Left lung (tissue), 4 donors: ENCODE measurements at regions not wholly inside any gene's neighbourhood (a gene's known extent, or its start where the extent isn't known, plus 50 kb on each side); places are given as distances from the start of the nearest gene placed in this dataset.

Source experiments
- ATAC-seq: fragments of 200-7000 bp; cut with Tn5 transposase; one replicate; pipeline ENCODE4 v1.9.1; 2020; ENCODE audit warnings: moderate library complexity
- DNase-seq, 4 donors: peaks; one replicate each; pipeline ENCODE4 v3.0.0-alpha.2; 2013 to 2020
- H3K27ac ChIP-seq, 2 donors: fragments of 200-600 bp; sonication (generic) in 1 of 2; one replicate each; pipeline versions ENCODE4 v1.5.0 to v1.8.0; 2020 to 2021
- H3K27me3 ChIP-seq, 2 donors: fragments of 200-600 bp; sonication (generic) in 1 of 2; one replicate each; pipeline versions ENCODE4 v1.5.0 to v1.8.0; 2020 to 2021
- H3K36me3 ChIP-seq, 2 donors: fragments of 200-600 bp; sonication (generic) in 1 of 2; one replicate each; pipeline versions ENCODE4 v1.5.0 to v1.8.0; 2020 to 2021
- H3K4me1 ChIP-seq, 2 donors: fragments of 200-600 bp; one replicate each; pipeline ENCODE4 v1.8.0; 2021
- H3K4me3 ChIP-seq, 2 donors: fragments of 200-600 bp; sonication (generic) in 1 of 2; one replicate each; pipeline versions ENCODE4 v1.5.0 to v1.8.0; 2020 to 2021; ENCODE audit warnings: mild to moderate bottlenecking in 1 of 2
- H3K9me3 ChIP-seq, 2 donors: fragments of 200-600 bp; sonication (generic) in 1 of 2; one replicate each; pipeline versions ENCODE4 v1.5.0 to v1.8.0; 2020 to 2021
- CTCF ChIP-seq, 2 donors: fragments of 200-600 bp; sonication (generic) in 1 of 2; IDR thresholded peaks; one replicate each; pipeline versions ENCODE4 v1.5.0 to v1.8.0; 2021; ENCODE audit warnings: antibody characterized with exemption in 2 of 2
- intact Hi-C, 2 donors: fragments of 100-400 bp; cut with DNase I; formaldehyde crosslinking; loops; one replicate each; pipeline versions ENCODE4 v1.11.2 to v1.14.2; 2022
- donor health status: DM: no; HTN: yes; CAD: no.
- donor health status: DM: no; HTN: no; CAD: no.

GRCh38 chr16:81166417-81167300, 70.5 kb upstream of the GCSH start:
- DNase-seq = no peak
- H3K9me3 ChIP-seq = no peaks in the 10 kb centered on the region
- H3K27ac ChIP-seq = no peak overlapping the region
- intact Hi-C loops = no loop called here
- H3K4me3 ChIP-seq = no peak overlapping the region
- TF ChIP-seq CTCF (IDR thresholded peaks at IDR 0.05) = no peak
- H3K27me3 ChIP-seq = no peaks in the 10 kb centered on the region
- no peak for ATAC-seq
- H3K4me1 ChIP-seq = no peaks in the 10 kb centered on the region
- H3K36me3 ChIP-seq = no peaks in the 10 kb centered on the region

DNA sequence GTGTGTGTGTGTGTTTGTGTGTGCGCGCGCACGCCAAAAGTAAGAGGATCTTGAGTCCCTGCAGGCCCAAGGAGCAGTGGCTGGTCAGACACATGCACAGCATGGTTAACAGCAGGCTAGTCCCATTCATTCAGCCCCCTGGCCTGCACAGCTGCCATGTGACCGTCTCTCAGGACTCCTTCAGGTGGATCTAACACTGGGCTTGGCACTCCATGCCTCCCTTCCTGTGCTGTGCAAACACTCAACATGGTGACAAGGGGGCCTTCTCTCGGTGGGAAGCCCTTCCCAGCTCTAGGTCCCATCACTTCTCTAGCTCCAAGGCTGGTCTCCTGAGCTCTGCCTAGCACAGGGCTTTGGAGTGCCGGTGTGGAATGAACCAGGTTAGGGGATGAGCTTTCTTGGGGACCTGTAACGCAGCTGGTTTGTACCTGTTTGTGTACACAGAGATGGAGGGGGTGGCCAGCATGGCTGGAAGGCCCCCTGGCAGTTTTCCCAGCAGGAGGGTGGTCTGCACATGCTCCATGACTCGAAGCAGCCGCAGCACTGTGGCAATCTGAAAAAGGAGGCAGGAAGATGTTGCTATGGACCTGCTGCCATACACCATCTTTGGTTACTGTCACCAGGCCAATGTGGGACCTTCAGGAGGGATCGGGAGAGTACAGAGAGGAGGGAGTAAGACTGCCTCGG, 69.4 kb upstream of the GCSH start:
- no peaks in the 10 kb centered on the region for H3K9me3 ChIP-seq
- no peak overlapping the region for H3K4me3 ChIP-seq
- no peaks in the 10 kb centered on the region for H3K4me1 ChIP-seq
- no peaks in the 10 kb centered on the region for H3K27me3 ChIP-seq
- intact Hi-C loops = no loop called here
- peak in 1 of 4 donors; percentile 11 for DNase-seq
- H3K36me3 ChIP-seq = no peaks in the 10 kb centered on the region
- H3K27ac ChIP-seq = no peak overlapping the region
- no peak for TF ChIP-seq CTCF (IDR thresholded peaks at IDR 0.05)
- ATAC-seq = no peak

DNA sequence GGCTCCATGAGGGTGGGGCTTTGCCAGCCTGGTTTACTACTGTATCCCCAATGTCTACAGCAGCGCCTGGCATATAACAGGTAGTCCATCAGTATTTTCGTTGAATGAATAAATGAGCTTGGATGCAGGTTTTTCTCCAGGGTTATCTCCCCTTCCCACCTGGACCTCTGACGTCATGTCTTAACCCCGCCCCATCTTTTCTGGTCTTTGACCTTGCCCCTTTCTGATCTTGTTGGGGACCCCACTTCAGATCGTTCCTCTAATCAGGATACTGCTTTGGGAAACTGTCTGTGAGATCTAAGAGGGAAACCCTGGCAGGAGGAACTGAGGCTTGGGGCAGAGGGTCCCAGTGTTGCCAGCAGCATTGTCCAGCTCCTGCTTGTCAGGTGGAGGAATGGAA, 68.8 kb upstream of the GCSH start:
- no peaks in the 10 kb centered on the region for H3K36me3 ChIP-seq
- TF ChIP-seq CTCF (IDR thresholded peaks at IDR 0.05) = no peak
- intact Hi-C loops = no loop called here
- H3K9me3 ChIP-seq = no peaks in the 10 kb centered on the region
- no peaks in the 10 kb centered on the region for H3K27me3 ChIP-seq
- no peak overlapping the region for H3K4me3 ChIP-seq
- no peak for DNase-seq
- no peak overlapping the region for H3K27ac ChIP-seq
- H3K4me1 ChIP-seq = no peaks in the 10 kb centered on the region
- no peak for ATAC-seq

DNA sequence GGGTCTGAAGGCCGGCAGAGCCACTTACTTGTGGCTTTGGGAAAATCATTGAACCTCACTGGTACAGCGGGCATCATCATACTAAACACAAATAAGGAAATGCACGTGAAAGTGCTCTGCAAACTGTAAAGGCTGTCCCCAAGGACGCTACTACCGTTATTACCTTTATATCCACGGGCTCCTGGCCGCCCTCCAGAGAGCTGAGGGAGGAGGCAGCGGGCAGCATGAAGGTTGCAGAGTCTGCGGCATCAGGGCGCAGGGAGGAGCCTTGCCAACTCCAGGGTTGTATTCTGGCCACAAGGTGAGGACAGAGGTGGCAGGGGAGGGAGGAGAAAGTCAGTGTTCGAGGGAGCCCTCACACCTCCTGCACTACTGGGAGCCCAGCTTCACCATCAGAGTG, 68.3 kb upstream of the GCSH start:
- Histone ChIP-seq H3K4me3 (no peak overlapping the region), H3K27me3 (no peaks in the 10 kb centered on the region), H3K4me1 (no peaks in the 10 kb centered on the region), H3K9me3 (no peaks in the 10 kb centered on the region), H3K36me3 (no peaks in the 10 kb centered on the region), H3K27ac (no peak overlapping the region)
- no peak for ATAC-seq
- TF ChIP-seq CTCF (IDR thresholded peaks at IDR 0.05) = no peak
- intact Hi-C loops = no loop called here
- no peak for DNase-seq

GRCh38 chr16:81163671-81164070, 67.5 kb upstream of the GCSH start:
- H3K4me1 ChIP-seq = no peaks in the 10 kb centered on the region
- no peak overlapping the region for H3K4me3 ChIP-seq
- TF ChIP-seq CTCF (IDR thresholded peaks at IDR 0.05) = no peak
- intact Hi-C loops = no loop called here
- ATAC-seq (no peak), DNase-seq (no peak)
- H3K27me3 ChIP-seq = no peaks in the 10 kb centered on the region
- no peak overlapping the region for H3K27ac ChIP-seq
- no peaks in the 10 kb centered on the region for H3K9me3 ChIP-seq
- no peaks in the 10 kb centered on the region for H3K36me3 ChIP-seq
